GF-D8 (cell line): ENCODE measurements at regions not wholly inside any gene's neighbourhood (a gene's known extent, or its start where the extent isn't known, plus 50 kb on each side); places are given as distances from the start of the nearest gene placed in this dataset.
"Not testable (repeated sequence)": the region's sequence is repeated elsewhere in the genome, so short reads cannot be mapped to it uniquely, and the experiment has no call there.

ENCODE experiments used
- DNase-seq: peaks from one replicate; lab custom pipeline; 2025; lab: John Stamatoyannopoulos, UW

DNA sequence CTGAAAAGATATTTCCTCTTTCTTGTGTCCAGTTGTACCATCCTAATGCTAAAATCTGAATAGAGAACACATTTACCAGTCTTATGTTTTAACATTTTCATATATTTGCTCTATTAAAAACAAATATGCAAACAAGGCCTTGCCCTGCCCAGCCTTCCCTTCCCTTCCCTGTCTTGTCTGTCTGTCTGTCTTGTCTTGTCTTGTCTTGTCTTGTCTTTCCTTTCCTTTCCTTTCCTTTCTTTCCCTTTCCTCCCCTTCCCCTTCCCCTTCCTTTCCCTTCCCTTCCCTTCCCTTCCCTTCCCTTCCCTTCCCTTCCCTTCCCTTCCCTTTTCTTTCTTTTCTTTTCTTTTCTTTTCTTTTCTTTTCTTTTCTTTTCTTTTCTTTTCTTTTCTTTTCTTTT lies 1103.5 kb downstream of the STIM2 start:
- DNase-seq = no peak

DNA sequence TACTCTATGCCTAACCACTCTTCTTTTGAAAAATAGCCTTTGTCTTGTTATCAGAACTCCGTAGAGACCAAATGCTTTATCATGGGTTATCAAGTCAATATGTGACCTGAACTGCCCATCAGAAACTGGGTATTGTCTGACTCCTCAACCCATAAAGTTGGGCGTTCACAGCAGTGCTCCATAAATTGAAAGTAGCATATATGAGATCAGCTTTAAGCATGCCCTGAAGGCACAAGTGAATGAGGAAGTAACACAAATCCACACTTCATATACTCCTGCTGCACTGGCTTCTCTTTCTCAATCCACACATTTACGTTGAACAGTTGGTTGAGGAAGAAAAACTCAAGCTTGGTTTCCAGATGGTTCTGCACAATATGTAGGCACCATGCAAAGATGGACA lies 1106.0 kb downstream of the STIM2 start:
- DNase-seq = no peak

DNA sequence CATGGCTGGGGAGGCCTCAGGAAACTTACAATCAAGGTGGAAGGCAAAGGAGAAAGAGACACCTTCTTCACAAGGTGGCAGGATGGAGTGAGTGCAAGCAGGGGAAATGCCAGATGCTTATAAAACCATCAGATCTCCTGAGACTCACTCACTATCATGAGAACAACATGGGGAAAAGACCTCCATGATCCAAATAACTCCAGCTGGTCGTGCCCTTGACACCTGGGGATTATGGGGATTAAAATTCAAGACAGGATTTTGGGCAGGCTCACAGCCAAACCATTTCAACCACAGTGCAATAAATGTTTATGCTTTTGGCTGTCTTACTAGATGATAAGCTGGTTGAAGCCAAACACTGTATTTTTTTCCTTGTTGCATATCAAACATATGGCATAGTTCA lies 1112.4 kb downstream of the STIM2 start:
- DNase-seq = no peak

DNA sequence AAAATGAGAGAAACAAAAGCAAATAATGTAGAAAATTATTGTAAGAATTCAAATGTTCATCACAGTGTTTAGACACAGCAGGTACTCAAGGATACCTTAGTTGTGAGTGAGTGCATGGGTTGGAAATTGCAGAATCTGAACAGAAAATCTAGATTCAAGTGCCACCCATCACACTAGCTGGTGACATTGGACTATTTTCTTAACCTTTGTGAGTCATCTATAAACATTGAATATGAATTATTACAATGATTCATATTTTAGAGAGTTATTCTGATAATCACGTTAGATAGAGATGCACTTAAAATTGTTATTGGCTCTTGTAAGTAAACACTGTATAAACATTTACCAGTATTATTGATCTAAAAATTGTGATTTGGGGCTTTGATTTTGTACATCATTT lies 1113.1 kb downstream of the STIM2 start:
- DNase-seq = no peak

DNA sequence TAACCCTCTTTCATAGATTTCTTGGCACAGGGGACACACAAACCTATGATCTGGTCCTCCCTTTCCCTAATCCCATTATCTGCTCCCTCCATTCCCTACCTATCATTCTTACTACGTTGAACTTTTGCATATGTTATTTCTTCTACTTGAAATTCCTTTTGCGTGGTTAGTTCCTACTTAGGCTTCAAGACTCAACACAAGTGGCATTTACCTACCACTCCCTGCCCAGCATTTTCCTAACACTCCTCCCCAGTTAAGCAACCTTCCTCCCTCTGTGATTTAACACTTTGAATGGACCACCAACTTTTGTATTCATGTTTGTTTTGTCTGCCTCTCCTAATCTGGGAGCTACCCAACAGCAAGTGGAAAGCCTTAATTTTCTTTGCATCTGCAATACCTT lies 1113.7 kb downstream of the STIM2 start:
- DNase-seq = no peak

DNA sequence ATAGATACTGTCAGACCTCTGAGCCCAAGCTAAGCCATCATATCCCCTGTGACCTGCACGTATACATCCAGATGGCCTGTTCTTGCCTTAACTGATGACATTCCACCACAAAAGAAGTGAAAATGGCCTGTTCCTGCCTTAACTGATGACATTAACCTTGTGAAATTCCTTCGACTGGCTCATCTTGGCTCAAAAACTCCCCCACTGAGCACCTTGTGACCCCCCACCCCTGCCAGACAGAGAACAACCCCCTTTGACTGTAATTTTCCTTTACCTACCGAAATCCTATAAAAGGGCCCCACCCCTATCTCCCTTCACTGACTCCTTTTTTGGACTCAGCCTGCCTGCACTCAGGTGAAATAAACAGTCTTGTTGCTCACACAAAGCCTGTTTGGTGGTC lies 1114.2 kb downstream of the STIM2 start:
- DNase-seq = not testable (repeated sequence)

DNA sequence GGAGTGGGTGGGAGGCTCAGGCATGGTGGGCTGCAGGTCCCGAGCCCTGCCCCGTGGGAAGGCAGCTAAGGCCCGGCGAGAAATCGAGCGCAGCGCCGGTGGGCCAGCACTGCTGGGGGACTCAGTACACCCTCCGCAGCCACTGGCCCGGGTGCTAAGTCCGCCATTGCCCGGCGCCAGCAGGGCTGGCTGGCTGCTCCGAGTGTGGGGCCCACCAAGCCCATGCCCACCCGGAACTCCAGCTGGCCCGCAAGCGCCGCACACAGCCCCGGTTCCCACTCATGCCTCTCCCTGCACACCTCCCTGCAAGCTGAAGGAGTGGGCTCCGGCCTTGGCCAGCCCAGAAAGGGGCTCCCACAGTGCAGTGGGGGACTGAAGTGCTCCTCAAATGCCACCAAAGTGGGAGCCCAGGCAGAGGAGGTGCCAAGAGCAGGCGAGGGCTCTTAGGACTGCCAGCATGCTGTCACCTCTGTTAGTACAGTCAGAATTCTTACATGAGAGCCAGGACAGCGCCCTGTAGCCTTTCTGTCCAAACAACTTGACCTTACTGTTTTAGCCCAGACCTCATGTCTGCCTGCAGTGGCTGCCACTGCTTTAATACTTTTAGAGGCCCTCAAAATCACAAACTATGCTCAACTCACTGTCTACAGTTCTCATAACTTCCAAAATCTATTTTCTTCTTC lies 1117.9 kb downstream of the STIM2 start:
- not testable (repeated sequence) for DNase-seq

DNA sequence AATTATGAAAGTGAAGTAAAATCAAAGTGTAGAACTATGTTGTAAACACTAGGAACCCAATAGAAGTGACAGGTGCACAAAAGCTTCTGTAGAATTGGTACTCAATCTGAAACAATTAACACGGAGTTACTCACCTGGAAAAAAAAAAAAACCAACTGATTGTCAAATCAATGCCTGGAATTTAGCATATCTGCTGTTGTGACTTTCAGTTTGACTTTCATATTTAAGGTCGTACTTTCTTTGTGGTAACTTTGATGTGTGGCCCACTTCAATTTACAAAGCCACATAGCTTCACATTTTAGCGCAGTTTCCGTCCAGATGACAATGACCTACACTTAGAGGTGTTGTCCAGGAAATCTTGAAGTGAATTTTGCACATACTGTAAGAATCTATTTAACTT lies 1124.9 kb downstream of the STIM2 start:
- DNase-seq = no peak

DNA sequence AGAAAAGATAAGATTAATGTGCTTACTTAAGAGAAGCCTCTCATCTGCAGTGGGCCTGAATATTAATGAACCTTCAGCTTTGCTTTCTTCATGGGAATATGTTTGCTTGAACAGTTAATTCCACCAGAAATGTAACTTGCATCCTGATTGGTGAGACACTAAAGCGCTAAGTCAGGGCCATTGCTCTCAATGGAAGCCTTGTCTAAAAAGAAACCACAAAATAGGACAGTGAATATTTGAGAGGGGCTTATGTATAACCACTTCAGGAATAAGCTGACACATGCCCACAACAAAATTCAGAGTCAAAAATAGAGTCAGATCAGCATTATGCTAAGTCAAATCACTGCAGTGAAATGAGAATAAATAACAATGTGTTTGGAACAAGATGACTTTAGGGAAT lies 1125.8 kb downstream of the STIM2 start:
- DNase-seq = no peak

DNA sequence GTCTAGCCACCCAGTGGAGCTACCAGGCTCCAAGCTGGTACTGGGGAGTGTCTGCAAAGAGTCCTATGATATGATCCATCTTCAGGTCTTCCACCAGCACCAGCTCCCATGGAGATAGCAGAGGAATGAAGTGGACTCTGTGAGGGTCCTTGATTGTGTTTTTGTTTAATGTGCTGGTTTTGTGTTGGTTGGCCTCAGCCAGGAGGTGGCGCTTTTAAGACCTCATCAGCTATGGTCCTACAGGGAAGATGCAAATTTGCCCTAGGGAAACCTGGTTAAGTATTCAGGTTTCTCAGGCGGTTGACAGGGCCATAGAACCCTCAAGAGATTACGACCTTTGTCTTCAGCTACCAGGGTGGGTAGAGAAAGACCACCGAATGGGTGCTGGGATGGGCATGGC lies 1141.1 kb downstream of the STIM2 start:
- DNase-seq = no peak

DNA sequence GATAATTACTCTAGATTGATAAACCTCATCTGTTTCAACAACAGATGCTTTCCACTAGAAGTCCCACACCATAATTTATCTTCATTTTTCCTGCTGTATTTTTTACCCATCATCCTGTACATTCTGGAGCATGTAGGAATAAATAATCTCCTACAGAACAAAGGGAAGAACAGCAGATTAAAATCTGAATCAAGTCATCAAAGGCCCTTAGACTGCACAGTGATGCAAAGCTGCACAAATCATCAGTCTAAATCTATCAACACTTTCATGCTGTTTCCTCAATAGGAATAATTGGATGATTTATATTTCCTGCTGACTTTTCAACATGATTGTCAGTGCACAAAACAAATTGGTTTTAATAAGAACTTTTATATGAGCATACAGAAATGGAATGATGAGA lies 1143.9 kb downstream of the STIM2 start:
- no peak for DNase-seq

DNA sequence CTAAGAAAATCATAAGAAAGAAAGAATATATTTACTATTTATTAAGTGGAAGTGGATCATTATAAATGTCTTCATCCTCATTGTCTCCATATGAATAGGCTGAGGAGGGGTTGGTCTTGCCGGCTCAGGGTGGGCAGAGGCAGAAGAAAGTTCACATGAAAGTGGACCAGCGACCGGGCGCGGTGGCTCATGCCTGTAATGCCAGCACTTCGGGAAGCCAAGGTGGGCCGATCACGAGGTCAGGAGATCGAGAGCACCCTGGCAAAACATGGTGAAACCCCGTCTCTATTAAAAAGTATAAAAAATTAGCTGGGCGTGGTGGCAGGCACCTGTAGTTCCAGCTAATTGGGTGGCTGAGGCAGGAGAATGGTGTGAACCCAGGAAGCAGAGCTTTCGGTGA lies 1145.4 kb downstream of the STIM2 start:
- DNase-seq = no peak

DNA sequence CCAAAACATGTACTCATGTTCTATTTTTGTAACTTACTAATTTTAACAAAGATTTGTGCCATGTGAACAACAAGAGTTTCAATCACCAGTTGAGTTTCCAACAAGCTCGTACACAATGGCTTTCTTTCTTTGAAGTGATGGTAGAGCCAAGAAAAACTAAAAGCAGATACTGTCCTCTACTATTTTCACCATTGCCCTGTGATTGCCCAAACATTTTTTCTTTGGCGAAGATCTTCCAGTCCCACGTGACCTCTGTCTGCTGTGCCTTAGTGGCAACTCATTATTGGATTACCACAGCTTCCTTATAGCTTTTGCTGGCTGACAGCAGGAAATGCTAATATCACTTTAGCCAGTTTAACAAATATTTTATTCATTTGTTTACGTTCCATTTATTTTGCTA lies 1147.1 kb downstream of the STIM2 start:
- no peak for DNase-seq

DNA sequence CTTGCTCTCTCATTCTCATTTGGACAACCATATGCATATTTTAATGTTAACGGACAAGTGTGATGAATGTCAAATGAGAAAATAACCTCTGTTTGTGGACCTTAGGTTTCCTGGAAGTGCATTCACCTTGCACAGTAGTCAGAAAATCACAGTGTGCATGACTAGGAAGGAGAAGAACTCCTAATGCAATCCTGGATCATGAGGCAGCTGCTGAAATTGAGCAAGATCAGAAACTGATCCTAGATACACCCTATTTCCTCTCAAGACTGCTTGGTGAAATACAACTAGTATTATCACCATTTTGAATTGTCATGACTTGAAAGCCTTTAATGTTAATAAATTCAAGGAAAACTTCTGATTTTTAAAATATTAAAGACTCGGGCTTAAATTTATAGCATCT lies 1148.9 kb downstream of the STIM2 start:
- no peak for DNase-seq

DNA sequence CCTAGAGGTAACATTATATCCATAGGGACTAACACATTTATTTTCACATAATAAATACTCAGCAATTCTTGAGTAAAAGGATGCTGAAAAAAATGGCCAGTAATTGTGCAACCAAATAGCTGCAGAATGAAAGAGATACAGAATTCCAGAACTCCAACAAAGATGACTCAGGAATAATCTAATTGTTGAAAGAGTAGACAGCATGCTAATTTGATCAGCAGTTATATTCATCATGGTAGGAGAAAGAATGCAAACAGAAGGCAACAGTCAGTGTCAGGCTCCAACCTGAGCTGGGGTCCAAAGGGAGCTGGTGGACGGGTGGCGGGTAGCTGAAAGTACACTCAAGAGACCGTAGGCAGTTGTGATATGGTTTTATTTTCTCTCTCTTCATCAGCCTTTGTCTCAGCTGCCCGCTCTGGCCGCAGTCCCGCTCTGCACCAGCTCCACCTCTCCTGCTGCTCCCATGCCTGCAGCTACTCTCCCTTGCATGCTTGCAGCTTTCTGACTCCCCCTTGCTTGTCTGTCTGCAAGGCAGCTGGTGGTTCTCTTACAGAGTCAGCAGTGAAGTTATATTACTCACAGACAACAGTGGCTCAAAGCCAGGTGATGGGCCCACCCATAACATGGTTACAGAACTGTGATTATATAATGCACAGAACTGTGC lies 1150.1 kb downstream of the STIM2 start:
- no peak for DNase-seq

DNA sequence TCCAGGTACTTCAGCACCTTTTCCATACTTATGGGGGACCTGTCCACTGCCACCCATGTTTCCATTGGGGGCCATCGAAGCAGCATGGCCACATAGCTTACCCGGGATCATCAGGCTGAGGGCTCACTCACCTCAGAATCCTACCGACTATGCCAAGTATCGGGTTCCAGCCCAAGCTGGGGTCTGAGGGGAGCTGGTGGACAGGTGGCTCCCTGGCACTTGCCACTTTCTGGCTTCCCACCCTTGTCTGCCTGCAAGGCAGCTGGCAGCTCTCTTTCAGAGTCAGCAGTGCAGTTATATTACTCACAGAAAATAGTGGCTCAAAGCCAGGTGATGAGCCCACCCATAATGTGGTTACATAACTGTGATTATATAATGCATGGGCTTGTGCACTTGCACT lies 1153.8 kb downstream of the STIM2 start:
- no peak for DNase-seq

DNA sequence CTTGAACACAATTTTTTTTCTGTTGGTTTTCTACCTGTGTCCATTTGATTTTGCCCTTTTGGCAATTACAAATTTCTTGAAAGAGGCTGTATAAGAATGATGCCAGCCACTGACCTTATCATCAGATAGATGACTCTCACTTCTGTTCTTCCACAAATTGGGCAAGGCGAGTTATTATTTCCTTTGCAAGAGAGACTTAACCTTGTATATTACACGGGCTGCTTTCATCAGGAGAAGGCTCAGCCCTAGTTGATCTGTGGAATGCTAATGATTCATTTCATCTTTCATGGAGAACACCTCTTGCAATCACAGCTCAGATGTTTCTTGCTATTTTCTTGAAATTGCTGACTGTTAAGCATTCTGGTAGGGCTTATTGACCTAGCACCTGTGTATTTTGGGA lies 1155.4 kb downstream of the STIM2 start:
- no peak for DNase-seq

DNA sequence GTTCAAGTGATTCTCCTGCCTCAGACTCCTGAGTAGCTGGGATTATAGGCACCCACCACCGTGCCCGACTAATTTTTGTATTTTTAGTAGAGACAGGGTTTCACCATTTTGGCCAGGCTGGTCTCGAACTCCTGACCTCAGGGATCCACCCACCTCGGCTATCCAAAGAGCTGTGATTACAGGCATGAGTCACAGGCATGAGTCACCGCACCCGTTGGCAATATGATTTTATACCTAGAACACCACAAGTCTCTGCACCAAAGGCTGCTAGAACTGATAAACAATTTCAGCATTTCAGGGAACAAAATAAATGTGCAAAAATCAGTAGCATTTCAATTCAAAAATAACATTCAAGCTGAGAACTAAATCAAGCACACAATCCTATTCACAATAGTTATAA lies 1177.6 kb downstream of the STIM2 start:
- not testable (repeated sequence) for DNase-seq

DNA sequence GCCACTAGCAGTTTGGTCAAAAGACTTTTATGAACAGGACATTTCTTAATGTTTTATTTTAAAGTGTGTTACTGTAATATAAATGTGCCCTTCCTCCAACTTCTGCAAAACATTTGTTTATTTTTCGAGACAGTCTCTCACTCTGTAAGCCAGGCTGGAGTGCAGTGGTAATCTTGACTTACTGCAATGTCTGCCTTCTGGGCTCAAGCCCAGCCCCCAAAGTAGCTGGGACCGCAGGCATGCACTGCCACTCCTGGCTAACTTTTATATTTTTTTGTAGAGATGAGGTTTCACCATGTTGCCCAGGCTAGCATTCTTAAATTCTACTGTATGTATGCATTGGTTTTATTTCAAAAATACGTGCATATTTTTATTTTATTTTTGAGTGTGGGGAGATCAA lies 1201.9 kb downstream of the STIM2 start:
- no peak for DNase-seq

DNA sequence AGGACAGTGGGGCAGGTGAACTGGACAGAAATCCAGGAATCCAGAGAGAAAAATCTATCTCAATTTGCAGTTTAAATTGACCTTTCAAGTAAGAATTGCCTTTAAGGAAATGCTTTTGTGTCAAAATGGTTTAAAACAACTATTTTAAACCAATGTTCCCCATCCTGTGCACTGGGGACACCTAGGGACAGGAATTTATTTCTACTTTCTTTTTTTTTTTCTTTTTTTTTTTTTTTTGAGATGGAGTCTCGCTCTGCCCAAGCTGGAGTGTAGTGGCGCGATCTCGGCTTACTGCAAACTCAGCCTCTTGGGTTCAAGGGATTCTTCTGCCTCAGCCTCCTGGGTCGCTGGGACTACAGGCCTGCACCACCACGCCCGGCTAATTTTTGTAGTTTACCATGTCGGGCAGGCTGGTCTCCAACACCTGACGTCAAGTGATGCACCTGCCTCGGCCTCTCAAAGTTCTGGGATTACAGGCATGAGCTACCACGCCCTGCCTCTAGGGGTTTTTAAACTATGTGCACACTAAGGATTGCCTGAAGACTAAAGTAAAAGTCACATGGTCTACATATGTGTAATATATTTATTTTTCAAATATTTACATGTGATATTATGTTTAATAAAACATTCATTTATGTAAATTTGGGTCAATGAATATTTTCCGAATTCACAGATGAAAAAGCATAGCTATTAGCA lies 1213.4 kb downstream of the STIM2 start:
- no peak for DNase-seq

DNA sequence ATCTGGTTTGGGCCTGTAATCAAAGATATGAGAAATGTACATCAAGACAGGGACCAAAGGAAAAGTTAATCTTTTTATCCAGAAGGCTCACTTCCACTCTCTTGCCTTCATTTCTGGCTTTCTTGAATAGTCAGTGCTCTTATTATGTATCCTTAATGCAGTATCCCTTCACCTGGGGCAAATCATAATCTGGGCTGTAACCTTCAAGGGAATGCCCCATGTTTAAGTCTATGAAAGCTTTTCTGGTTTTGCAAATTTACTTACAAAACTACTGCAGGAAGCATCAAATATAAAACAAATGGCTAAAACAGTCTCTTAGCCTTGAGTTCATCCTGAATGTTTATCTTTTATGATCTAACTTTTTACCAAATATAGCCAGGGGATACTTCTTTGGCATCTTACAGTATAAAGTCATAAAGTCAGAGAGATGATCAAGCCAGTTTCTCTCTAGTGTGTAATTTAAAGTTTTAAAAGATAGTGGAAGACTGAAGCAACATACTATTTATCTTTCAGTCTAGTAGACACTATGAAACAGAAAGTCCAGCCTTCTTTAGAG lies 1214.8 kb downstream of the STIM2 start:
- no peak for DNase-seq

DNA sequence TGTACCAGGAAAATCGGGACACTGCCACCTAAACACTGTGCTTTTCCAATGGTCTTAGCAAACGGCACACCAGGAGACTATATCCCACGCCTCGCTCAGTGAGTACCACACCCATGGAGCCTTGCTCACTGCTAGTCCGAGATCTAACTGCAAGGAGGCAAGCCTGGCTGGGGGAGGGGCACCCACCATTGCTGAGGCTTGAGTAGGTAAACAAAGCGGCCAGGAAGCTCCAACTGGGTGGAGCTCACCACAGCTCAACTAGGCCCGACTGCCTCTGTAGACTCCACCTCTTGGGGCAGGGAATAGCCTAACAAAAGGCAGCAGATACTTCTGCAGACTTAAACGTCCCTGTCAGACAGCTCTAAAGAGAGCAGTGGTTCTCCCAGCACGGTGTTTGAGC lies 1216.6 kb downstream of the STIM2 start:
- DNase-seq = not testable (repeated sequence)

DNA sequence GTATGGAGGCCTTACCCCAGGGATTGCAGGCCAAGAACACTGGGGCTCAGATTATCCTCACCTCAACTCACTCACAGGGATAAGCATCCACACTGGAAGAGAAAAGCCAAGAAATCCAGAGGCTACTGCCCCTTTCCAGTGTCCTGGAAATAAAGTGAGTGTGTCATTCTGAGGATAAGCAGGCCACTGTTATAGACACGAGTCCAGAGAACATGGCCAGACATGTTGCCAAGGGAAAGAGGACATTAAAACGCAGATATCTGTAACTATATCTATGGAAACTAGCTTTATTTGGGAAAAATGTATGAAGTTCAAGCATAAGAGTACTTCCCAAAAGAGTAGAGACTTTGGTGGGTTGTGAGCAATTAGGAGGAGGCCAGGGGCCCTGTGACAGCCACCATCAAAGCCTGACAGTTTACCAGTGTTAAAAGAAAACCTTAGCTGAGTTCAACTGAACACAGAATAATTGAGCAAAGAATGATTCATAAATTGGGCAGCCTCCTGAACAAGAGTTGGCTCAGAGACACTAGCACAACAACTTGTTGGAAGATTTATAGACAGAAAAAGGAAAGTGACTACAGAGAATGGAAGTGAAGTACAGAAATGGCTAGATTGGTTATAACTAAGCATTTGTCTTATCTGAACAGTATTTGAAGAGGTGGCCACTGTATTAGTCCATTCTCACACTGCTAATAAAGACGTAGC lies 1222.2 kb downstream of the STIM2 start:
- no peak for DNase-seq
